ENCODE measurements at regions not wholly inside any gene's neighbourhood (a gene's known extent, or its start where the extent isn't known, plus 50 kb on each side); places are given as distances from the start of the nearest gene placed in this dataset.

- no peak overlapping the region for H4K5ac ChIP-seq (ENCODE audit: insufficient read length, low read depth, low read length)
- Mint-ChIP-seq H3K27me3 (ENCODE audit: low read depth) (peaks cover 2% of the 10 kb centered on the region; the same call in 1 of the 2 replicates), H3K36me3 (ENCODE audit: insufficient read depth in 1 of 3, low read depth in 3 of 3) (no peaks in the 10 kb centered on the region; a peak in 1 of 7 replicates), H3K4me3 (no peak overlapping the region), H3K9me3 (no peaks in the 10 kb centered on the region), H3K27ac (no peak overlapping the region), H3K4me1 (peaks cover 8 to 9% of the 10 kb centered on the region in 2 experiments)
- no peak overlapping the region for H2BK5ac ChIP-seq (ENCODE audit: insufficient read length, low read length)
- no peak overlapping the region for H4K91ac ChIP-seq (ENCODE audit: insufficient read length, low read depth, low read length)
- H2BK15ac ChIP-seq (ENCODE audit: low read depth, low read length), result no peak overlapping the region
- H3K79me1 ChIP-seq (ENCODE audit: insufficient read depth, low read depth, low read length, poor library complexity, severe bottlenecking), result no peaks in the 10 kb centered on the region
- no peaks in the 10 kb centered on the region for H3K4me1 ChIP-seq (ENCODE audit: insufficient read depth, low read length)
- no peak overlapping the region for H4K8ac ChIP-seq (replicated peaks; ENCODE audit: insufficient read length, low read depth, low read length)
- H3K4me2 ChIP-seq (ENCODE audit: insufficient read depth, insufficient read length, low read length), result no peak overlapping the region
- no peak overlapping the region for H3K4ac ChIP-seq (ENCODE audit: low read depth, low read length)
- no peak overlapping the region; the same call in 1 of the 2 replicates for H3K14ac ChIP-seq (ENCODE audit: insufficient read depth, low read length)
- no peak overlapping the region for H2AFZ ChIP-seq (ENCODE audit: low read length)
- no peak overlapping the region for H3K18ac ChIP-seq (ENCODE audit: insufficient read length, low read depth, low read length)
- no peak overlapping the region for H2BK12ac ChIP-seq (ENCODE audit: insufficient read length, low read depth, low read length)
- DNase-seq, result no peak
- no CpG with 5 or more reads among the region's 2 CpGs for WGBS (ENCODE audit: extremely low coverage, insufficient read length, low lambda C conversion rate)
- H3K23ac ChIP-seq (ENCODE audit: insufficient read length, low read depth, low read length), result no peak overlapping the region
- H2BK120ac ChIP-seq (ENCODE audit: low read depth, low read length, poor library complexity, severe bottlenecking), result no peak overlapping the region
- H3K27ac ChIP-seq (ENCODE audit: insufficient read length, low read depth, low read length), result no peak overlapping the region
- no peak overlapping the region for H3T11ph ChIP-seq (ENCODE audit: low read length)
- H4K20me1 ChIP-seq (ENCODE audit: control insufficient read depth, insufficient read depth, insufficient read length), result no peaks in the 10 kb centered on the region
- no peak overlapping the region for H3K56ac ChIP-seq (ENCODE audit: insufficient read length, low read depth, low read length)
- H2BK20ac ChIP-seq (ENCODE audit: low read depth, low read length, poor library complexity, severe bottlenecking), result no peak overlapping the region
- H3K23me2 ChIP-seq (ENCODE audit: insufficient read length, low read depth, low read length, poor library complexity, severe bottlenecking), result no peaks in the 10 kb centered on the region
- TF ChIP-seq CTCF (conservative IDR thresholded peaks at IDR 0.05), result no peak
- H2AK5ac ChIP-seq (ENCODE audit: insufficient read length, low read length), result no peak overlapping the region
- no peaks in the 10 kb centered on the region for H3K27me3 ChIP-seq (ENCODE audit: insufficient read depth, low read length)
- H3K9ac ChIP-seq (ENCODE audit: extremely low read depth, insufficient read length, low read length), result no peak overlapping the region
- H3K9me3 ChIP-seq (ENCODE audit: control insufficient read depth, low read depth, low read length), result no peaks in the 10 kb centered on the region
- no peaks in the 10 kb centered on the region for H3K79me2 ChIP-seq (ENCODE audit: insufficient read depth, low read length)
These were observed 75.9 kb upstream of the CPEB2 start for GRCh38 chr4:14926368-14926767.

All from H9 (cell line).